ENCODE measurements at regions not wholly inside any gene's neighbourhood (a gene's known extent, or its start where the extent isn't known, plus 50 kb on each side); places are given as distances from the start of the nearest gene placed in this dataset.

- Histone ChIP-seq H3K27ac (ENCODE audit: low read length) (no peak overlapping the region), H3K36me3 (ENCODE audit: insufficient read depth, low read length) (no peaks in the 10 kb centered on the region), H3K9me2 (ENCODE audit: insufficient read depth, low read length) (no peaks in the 10 kb centered on the region), H3F3A (ENCODE audit: insufficient read depth, low read length, poor library complexity, severe bottlenecking) (no peaks in the 10 kb centered on the region), H3K27me3 (ENCODE audit: insufficient read depth, low read depth, low read length) (no peaks in the 10 kb centered on the region), H3K4me2 (ENCODE audit: low read length) (no peak overlapping the region), H3K9me3 (ENCODE audit: low read length) (no peaks in the 10 kb centered on the region), H3K4me3 (ENCODE audit: low read length) (no peak overlapping the region), H4K20me1 (ENCODE audit: insufficient read depth) (no peaks in the 10 kb centered on the region), H3K9ac (ENCODE audit: low read length) (no peak overlapping the region), H3K79me2 (replicated peaks; ENCODE audit: insufficient read depth, low read length) (no peaks in the 10 kb centered on the region), H2AFZ (ENCODE audit: low read depth, low read length) (no peak overlapping the region)
- TF ChIP-seq TAF1 (IDR thresholded peaks at IDR 0.05; ENCODE audit: low read depth) (no peak), RAD21 (conservative IDR thresholded peaks at IDR 0.05) (no peak), MXI1 (conservative IDR thresholded peaks at IDR 0.05; ENCODE audit: poor library complexity, severe bottlenecking) (no peak)
- TF ChIP-seq, protein P1, sequence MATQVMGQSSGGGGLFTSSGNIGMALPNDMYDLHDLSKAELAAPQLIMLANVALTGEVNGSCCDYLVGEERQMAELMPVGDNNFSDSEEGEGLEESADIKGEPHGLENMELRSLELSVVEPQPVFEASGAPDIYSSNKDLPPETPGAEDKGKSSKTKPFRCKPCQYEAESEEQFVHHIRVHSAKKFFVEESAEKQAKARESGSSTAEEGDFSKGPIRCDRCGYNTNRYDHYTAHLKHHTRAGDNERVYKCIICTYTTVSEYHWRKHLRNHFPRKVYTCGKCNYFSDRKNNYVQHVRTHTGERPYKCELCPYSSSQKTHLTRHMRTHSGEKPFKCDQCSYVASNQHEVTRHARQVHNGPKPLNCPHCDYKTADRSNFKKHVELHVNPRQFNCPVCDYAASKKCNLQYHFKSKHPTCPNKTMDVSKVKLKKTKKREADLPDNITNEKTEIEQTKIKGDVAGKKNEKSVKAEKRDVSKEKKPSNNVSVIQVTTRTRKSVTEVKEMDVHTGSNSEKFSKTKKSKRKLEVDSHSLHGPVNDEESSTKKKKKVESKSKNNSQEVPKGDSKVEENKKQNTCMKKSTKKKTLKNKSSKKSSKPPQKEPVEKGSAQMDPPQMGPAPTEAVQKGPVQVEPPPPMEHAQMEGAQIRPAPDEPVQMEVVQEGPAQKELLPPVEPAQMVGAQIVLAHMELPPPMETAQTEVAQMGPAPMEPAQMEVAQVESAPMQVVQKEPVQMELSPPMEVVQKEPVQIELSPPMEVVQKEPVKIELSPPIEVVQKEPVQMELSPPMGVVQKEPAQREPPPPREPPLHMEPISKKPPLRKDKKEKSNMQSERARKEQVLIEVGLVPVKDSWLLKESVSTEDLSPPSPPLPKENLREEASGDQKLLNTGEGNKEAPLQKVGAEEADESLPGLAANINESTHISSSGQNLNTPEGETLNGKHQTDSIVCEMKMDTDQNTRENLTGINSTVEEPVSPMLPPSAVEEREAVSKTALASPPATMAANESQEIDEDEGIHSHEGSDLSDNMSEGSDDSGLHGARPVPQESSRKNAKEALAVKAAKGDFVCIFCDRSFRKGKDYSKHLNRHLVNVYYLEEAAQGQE (IDR thresholded peaks at IDR 0.05; ENCODE audit: borderline replicate concordance) = no peak
These were observed 339.0 kb downstream of the ENC1 start for GRCh38 chr5:74301576-74301975.

GRCh38 chr5:74300808-74301389 is 339.6 kb downstream of the ENC1 start:
- no peak overlapping the region for H3K9ac ChIP-seq (ENCODE audit: low read length)
- no peak overlapping the region for H2AFZ ChIP-seq (ENCODE audit: low read depth, low read length)
- H3K9me2 ChIP-seq (ENCODE audit: insufficient read depth, low read length) = no peaks in the 10 kb centered on the region
- no peaks in the 10 kb centered on the region for H3K9me3 ChIP-seq (ENCODE audit: low read length)
- H3K4me3 ChIP-seq (ENCODE audit: low read length) = no peak overlapping the region
- TF ChIP-seq, protein P2, sequence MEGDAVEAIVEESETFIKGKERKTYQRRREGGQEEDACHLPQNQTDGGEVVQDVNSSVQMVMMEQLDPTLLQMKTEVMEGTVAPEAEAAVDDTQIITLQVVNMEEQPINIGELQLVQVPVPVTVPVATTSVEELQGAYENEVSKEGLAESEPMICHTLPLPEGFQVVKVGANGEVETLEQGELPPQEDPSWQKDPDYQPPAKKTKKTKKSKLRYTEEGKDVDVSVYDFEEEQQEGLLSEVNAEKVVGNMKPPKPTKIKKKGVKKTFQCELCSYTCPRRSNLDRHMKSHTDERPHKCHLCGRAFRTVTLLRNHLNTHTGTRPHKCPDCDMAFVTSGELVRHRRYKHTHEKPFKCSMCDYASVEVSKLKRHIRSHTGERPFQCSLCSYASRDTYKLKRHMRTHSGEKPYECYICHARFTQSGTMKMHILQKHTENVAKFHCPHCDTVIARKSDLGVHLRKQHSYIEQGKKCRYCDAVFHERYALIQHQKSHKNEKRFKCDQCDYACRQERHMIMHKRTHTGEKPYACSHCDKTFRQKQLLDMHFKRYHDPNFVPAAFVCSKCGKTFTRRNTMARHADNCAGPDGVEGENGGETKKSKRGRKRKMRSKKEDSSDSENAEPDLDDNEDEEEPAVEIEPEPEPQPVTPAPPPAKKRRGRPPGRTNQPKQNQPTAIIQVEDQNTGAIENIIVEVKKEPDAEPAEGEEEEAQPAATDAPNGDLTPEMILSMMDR (IDR thresholded peaks at IDR 0.05; ENCODE audit: poor library complexity, severe bottlenecking) = no peak
- TF ChIP-seq POLR2AphosphoS5 (IDR thresholded peaks at IDR 0.05) = no peak
- no peak for TF ChIP-seq SMC3 (conservative IDR thresholded peaks at IDR 0.05; ENCODE audit: poor library complexity)
- TF ChIP-seq RAD21 (conservative IDR thresholded peaks at IDR 0.05) = no peak
- no peak for TF ChIP-seq MXI1 (conservative IDR thresholded peaks at IDR 0.05; ENCODE audit: poor library complexity, severe bottlenecking)
- TF ChIP-seq TAF1 (IDR thresholded peaks at IDR 0.05; ENCODE audit: low read depth) = no peak
- TF ChIP-seq, protein P1 (IDR thresholded peaks at IDR 0.05; ENCODE audit: borderline replicate concordance) = no peak
- TF ChIP-seq EP300 (conservative IDR thresholded peaks at IDR 0.05; ENCODE audit: poor library complexity, severe bottlenecking) = no peak
- no peak for TF ChIP-seq EZH2 (IDR thresholded peaks at IDR 0.05; ENCODE audit: borderline replicate concordance, insufficient read depth, low read length, poor library complexity, severe bottlenecking)
- H4K20me1 ChIP-seq (ENCODE audit: insufficient read depth) = no peaks in the 10 kb centered on the region
- H3K79me2 ChIP-seq (replicated peaks; ENCODE audit: insufficient read depth, low read length) = no peaks in the 10 kb centered on the region
- no peak overlapping the region for H3K27ac ChIP-seq (ENCODE audit: low read length)
- H3K27me3 ChIP-seq (ENCODE audit: insufficient read depth, low read depth, low read length) = no peaks in the 10 kb centered on the region
- no peaks in the 10 kb centered on the region for H3F3A ChIP-seq (ENCODE audit: insufficient read depth, low read length, poor library complexity, severe bottlenecking)
- no peak overlapping the region for H3K4me2 ChIP-seq (ENCODE audit: low read length)
- H3K36me3 ChIP-seq (ENCODE audit: insufficient read depth, low read length) = no peaks in the 10 kb centered on the region
